Tibial artery (tissue), 4 donors: ENCODE measurements at regions not wholly inside any gene's neighbourhood (a gene's known extent, or its start where the extent isn't known, plus 50 kb on each side); places are given as distances from the start of the nearest gene placed in this dataset.

Source experiments
- DNase-seq, 2 donors: peaks; one replicate each; pipeline ENCODE4 v3.0.0-alpha.2; 2019
- H3K27ac ChIP-seq, 2 donors: fragments of 200-600 bp; sonication (generic) in 1 of 2; 1 replicate in 1 of 2; 2 replicates in 1 of 2; pipeline ENCODE4 v1.5.1; 2018 to 2019; ENCODE audit warnings: mild to moderate bottlenecking in 1 of 2
- H3K27me3 ChIP-seq, 2 donors: fragments of 200-600 bp; sonication (generic) in 1 of 2; one replicate each; pipeline versions ENCODE4 v1.5.1 to v1.6.0; 2016 to 2019
- H3K36me3 ChIP-seq, 3 donors: fragments of 200-600 bp; sonication (generic) in 2 of 3; one replicate each; pipeline ENCODE4 v1.5.1; 2016 to 2019; ENCODE audit warnings: mild to moderate bottlenecking in 2 of 3
- H3K4me1 ChIP-seq, 4 donors: fragments of 200-600 bp; sonication (generic) in 2 of 4; 1 replicate in 3 of 4; 2 replicates in 1 of 4; pipeline ENCODE4 v1.5.1; 2016 to 2019
- H3K4me3 ChIP-seq, 2 donors: fragments of 200-600 bp; sonication (generic) in 1 of 2; 1 replicate in 1 of 2; 2 replicates in 1 of 2; pipeline ENCODE4 v1.5.1; 2018 to 2019; ENCODE audit warnings: mild to moderate bottlenecking in 2 of 2
- H3K9me3 ChIP-seq, 3 donors: fragments of 200-600 bp; sonication (generic) in 1 of 3; one replicate each; pipeline ENCODE4 v1.5.1; 2016 to 2019
- CTCF ChIP-seq, 2 experiments: fragments of 200-600 bp in 1 of 2; fragments of 450-650 bp in 1 of 2; IDR thresholded peaks; one replicate each; pipeline ENCODE4 v1.5.1; 2017 to 2019; ENCODE audit warnings: antibody characterized with exemption in 2 of 2, mild to moderate bottlenecking in 1 of 2, moderate library complexity in 1 of 2
- intact Hi-C: fragments of 100-400 bp; cut with DNase I; formaldehyde crosslinking; loops from one replicate; pipeline ENCODE4 v1.15.0; 2023; ENCODE audit warnings: low total_unique reads

GRCh38 chr15:70440416-70441138, 322.8 kb downstream of the UACA start:
- H3K36me3 ChIP-seq = no peaks in the 10 kb centered on the region
- no peak overlapping the region for H3K27ac ChIP-seq
- TF ChIP-seq CTCF (IDR thresholded peaks at IDR 0.05) = no peak
- H3K27me3 ChIP-seq = peaks cover 0 to 25% of the 10 kb centered on the region in 2 donors
- intact Hi-C loops = no loop called here
- no peak overlapping the region for H3K4me3 ChIP-seq
- peak in 1 of 2 donors; percentile 43 for DNase-seq
- H3K4me1 ChIP-seq = no peaks in the 10 kb centered on the region
- H3K9me3 ChIP-seq = no peaks in the 10 kb centered on the region

GRCh38 chr15:70439880-70440279, 323.5 kb downstream of the UACA start:
- DNase-seq = peak in 1 of 2 donors; percentile 63
- Histone ChIP-seq H3K4me1 (no peaks in the 10 kb centered on the region), H3K27me3 (peaks cover 0 to 25% of the 10 kb centered on the region in 2 donors), H3K9me3 (no peaks in the 10 kb centered on the region), H3K36me3 (no peaks in the 10 kb centered on the region), H3K27ac (no peak overlapping the region), H3K4me3 (no peak overlapping the region)
- no peak for TF ChIP-seq CTCF (IDR thresholded peaks at IDR 0.05)
- intact Hi-C loops = no loop called here

- H3K27me3 ChIP-seq = peaks cover 0 to 25% of the 10 kb centered on the region in 2 donors
- intact Hi-C loops = no loop called here
- no peaks in the 10 kb centered on the region for H3K36me3 ChIP-seq
- H3K27ac ChIP-seq = no peak overlapping the region
- no peaks in the 10 kb centered on the region for H3K4me1 ChIP-seq
- H3K4me3 ChIP-seq = no peak overlapping the region
- DNase-seq = peak in 1 of 2 donors; percentile 38
- no peaks in the 10 kb centered on the region for H3K9me3 ChIP-seq
- TF ChIP-seq CTCF (IDR thresholded peaks at IDR 0.05) = no peak
These were observed 324.0 kb downstream of the UACA start for GRCh38 chr15:70439304-70439877.

- Histone ChIP-seq H3K4me1 (no peaks in the 10 kb centered on the region), H3K27ac (no peak overlapping the region), H3K27me3 (peaks cover 0 to 30% of the 10 kb centered on the region in 2 donors), H3K9me3 (no peaks in the 10 kb centered on the region), H3K36me3 (no peaks in the 10 kb centered on the region), H3K4me3 (no peak overlapping the region)
- intact Hi-C loops = no loop called here
- peak in 1 of 2 donors; percentile 29 for DNase-seq
- TF ChIP-seq CTCF (IDR thresholded peaks at IDR 0.05) = no peak
These were observed 324.6 kb downstream of the UACA start for GRCh38 chr15:70438776-70439175.

GRCh38 chr15:70437882-70438451, 325.4 kb downstream of the UACA start:
- H3K27me3 ChIP-seq = peaks cover 0 to 23% of the 10 kb centered on the region in 2 donors

More at GRCh38 chr15:70437882-70438451, 325.4 kb downstream of the UACA start:
- DNase-seq = peak in 1 of 2 donors; percentile 12
- intact Hi-C loops = no loop called here
- H3K27ac ChIP-seq = no peak overlapping the region
- no peaks in the 10 kb centered on the region for H3K9me3 ChIP-seq
- H3K4me1 ChIP-seq = no peaks in the 10 kb centered on the region
- no peak for TF ChIP-seq CTCF (IDR thresholded peaks at IDR 0.05)
- H3K4me3 ChIP-seq = no peak overlapping the region
- no peaks in the 10 kb centered on the region for H3K36me3 ChIP-seq
